GM12874 (cell line): ENCODE measurements at regions not wholly inside any gene's neighbourhood (a gene's known extent, or its start where the extent isn't known, plus 50 kb on each side); places are given as distances from the start of the nearest gene placed in this dataset.

ENCODE experiments used
- CTCF ChIP-seq: IDR thresholded peaks from 2 replicates; pipeline ENCODE4 v1.5.1; 2011; ENCODE audit warnings: low read depth, mild to moderate bottlenecking, control low read depth, low read length, moderate library complexity; ENCODE audit not compliant: insufficient read depth

GRCh38 chrX:8869812-8870211 is 68.6 kb upstream of the FAM9A start:
- TF ChIP-seq CTCF: no peak

DNA sequence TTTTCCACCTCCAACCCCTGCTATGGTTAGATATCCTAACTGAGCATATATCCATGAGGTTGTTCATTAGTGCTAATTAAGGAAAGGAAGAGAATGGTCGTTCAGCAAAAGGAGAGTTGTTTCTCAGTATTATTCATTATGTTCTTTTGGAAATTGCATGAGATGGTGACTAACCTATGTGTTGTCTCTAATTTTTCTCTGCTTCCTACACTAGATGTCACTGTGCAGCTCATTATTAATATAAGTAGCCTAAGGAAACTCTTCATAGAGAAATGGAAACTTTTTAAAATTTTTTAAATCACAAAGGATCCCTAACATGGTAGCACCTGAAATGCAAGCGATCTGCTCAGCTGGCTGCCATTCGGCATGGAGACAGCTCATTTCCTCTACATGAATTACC is 67.7 kb upstream of the FAM9A start:
- TF ChIP-seq CTCF: no peak

GRCh38 chrX:8868070-8868773 is 67.0 kb upstream of the FAM9A start:
- TF ChIP-seq CTCF: no peak

- no peak for TF ChIP-seq CTCF
Measured at GRCh38 chrX:8867406-8867805, 66.2 kb upstream of the FAM9A start.

- TF ChIP-seq CTCF: no peak
Measured at GRCh38 chrX:8864161-8864560, 63.0 kb upstream of the FAM9A start.

- TF ChIP-seq CTCF: no peak
Measured at GRCh38 chrX:8861908-8862307, 60.7 kb upstream of the FAM9A start.

DNA sequence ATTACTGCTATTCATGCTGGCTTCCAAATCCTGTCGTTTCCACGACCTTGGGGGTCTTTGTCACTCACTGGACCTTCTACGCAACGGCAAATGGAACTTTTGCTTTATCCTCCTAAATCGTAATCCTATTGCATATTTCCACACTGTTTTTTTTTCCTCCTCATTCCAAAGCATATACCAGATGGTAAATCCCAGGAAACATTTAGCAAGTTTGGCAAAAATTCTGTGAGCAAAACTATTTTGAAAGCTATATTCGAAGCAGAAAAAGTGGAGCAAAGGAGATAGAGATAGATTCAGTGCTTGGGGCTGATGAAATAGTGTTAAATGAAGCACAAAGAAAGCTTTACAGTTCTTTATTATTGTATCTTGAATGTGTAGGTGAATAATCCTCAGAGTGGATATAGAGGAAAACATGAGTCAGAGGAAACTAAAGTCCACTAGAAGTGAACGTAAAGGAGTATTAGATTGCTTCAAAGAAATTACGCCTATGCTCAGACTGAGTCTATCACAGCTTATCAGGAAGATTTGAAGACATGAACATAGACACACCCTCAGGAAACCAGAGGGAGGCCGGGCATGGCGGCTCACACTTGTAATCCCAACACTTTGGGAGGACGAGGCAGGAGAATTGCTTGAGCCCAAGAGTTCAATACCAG is 50.2 kb upstream of the FAM9A start:
- TF ChIP-seq CTCF: no peak
